Nephron progenitor cell (in vitro differentiated cells): ENCODE measurements at regions not wholly inside any gene's neighbourhood (a gene's known extent, or its start where the extent isn't known, plus 50 kb on each side); places are given as distances from the start of the nearest gene placed in this dataset.
A peak's percentile ranks its signal among the peaks of the same experiment; 100 is the strongest.

Experiments
- DNase-seq: peaks from one replicate; pipeline ENCODE4 v3.0.0; 2021
- H3K27ac Mint-ChIP-seq: 2 replicates; pipeline ENCODE4 v1.8.0; 2021; ENCODE audit warnings: mild to moderate bottlenecking, moderate library complexity, mixed read lengths
- H3K27me3 Mint-ChIP-seq: 2 replicates; pipeline ENCODE4 v1.8.0; 2021; ENCODE audit warnings: mild to moderate bottlenecking, low read depth, mixed read lengths; ENCODE audit not compliant: poor library complexity
- H3K36me3 Mint-ChIP-seq: 2 replicates; pipeline ENCODE4 v1.8.0; 2021; ENCODE audit warnings: low read depth, mixed read lengths
- H3K4me1 Mint-ChIP-seq: 2 replicates; pipeline ENCODE4 v1.8.0; 2021; ENCODE audit warnings: mixed read lengths
- H3K4me3 Mint-ChIP-seq: 2 replicates; pipeline ENCODE4 v1.8.0; 2021; ENCODE audit warnings: mild to moderate bottlenecking, moderate library complexity, mixed read lengths
- H3K9me3 Mint-ChIP-seq: 2 replicates; pipeline ENCODE4 v1.8.0; 2021; ENCODE audit warnings: mild to moderate bottlenecking, moderate library complexity, mixed read lengths
- CTCF ChIP-seq: fragments of 200-600 bp; sonication (generic); IDR thresholded peaks from 2 replicates; pipeline ENCODE4 v1.5.0; 2021; ENCODE audit warnings: antibody characterized with exemption

- Mint-ChIP-seq H3K36me3 (no peaks in the 10 kb centered on the region), H3K9me3 (peaks cover 5% of the 10 kb centered on the region), H3K4me1 (peaks cover 59% of the 10 kb centered on the region), H3K27me3 (peaks cover 7% of the 10 kb centered on the region), H3K4me3 (peak overlapping the region; percentile 6), H3K27ac (peak overlapping the region; percentile 81)
- TF ChIP-seq CTCF = no peak
- DNase-seq = no peak
Observed at GRCh38 chr6:168834801-168835200, 393.8 kb downstream of the SMOC2 start.

GRCh38 chr6:168834042-168834587 lies 393.1 kb downstream of the SMOC2 start:
- no peak overlapping the region for H3K27ac Mint-ChIP-seq
- DNase-seq = no peak
- H3K9me3 Mint-ChIP-seq = peaks cover under 1% of the 10 kb centered on the region
- no peak overlapping the region for H3K4me3 Mint-ChIP-seq
- no peaks in the 10 kb centered on the region for H3K36me3 Mint-ChIP-seq
- H3K4me1 Mint-ChIP-seq = peaks cover 55% of the 10 kb centered on the region
- TF ChIP-seq CTCF = no peak
- H3K27me3 Mint-ChIP-seq = peaks cover 7% of the 10 kb centered on the region

- Mint-ChIP-seq H3K27me3 (peaks cover 3% of the 10 kb centered on the region), H3K9me3 (peaks cover 20% of the 10 kb centered on the region), H3K4me3 (no peak overlapping the region), H3K4me1 (peaks cover 37% of the 10 kb centered on the region), H3K36me3 (no peaks in the 10 kb centered on the region), H3K27ac (no peak overlapping the region)
- no peak for TF ChIP-seq CTCF
- no peak for DNase-seq
Observed at GRCh38 chr6:168828800-168829199, 387.8 kb downstream of the SMOC2 start.

GRCh38 chr6:168828035-168828434 lies 387.1 kb downstream of the SMOC2 start:
- Mint-ChIP-seq H3K27ac (peak overlapping the region; percentile 41), H3K4me1 (peaks cover 40% of the 10 kb centered on the region), H3K27me3 (peaks cover 3% of the 10 kb centered on the region), H3K36me3 (no peaks in the 10 kb centered on the region), H3K9me3 (peaks cover 20% of the 10 kb centered on the region), H3K4me3 (no peak overlapping the region)
- no peak for DNase-seq
- TF ChIP-seq CTCF = no peak

GRCh38 chr6:168827586-168827871 lies 386.5 kb downstream of the SMOC2 start:
- peaks cover 20% of the 10 kb centered on the region for H3K9me3 Mint-ChIP-seq
- peaks cover 43% of the 10 kb centered on the region for H3K4me1 Mint-ChIP-seq
- no peak for DNase-seq
- peak overlapping the region; percentile 4 for H3K27ac Mint-ChIP-seq
- no peak for TF ChIP-seq CTCF
- H3K27me3 Mint-ChIP-seq = peaks cover 3% of the 10 kb centered on the region
- H3K4me3 Mint-ChIP-seq = no peak overlapping the region
- H3K36me3 Mint-ChIP-seq = no peaks in the 10 kb centered on the region

GRCh38 chr6:168826726-168827585 lies 386.0 kb downstream of the SMOC2 start:
- Mint-ChIP-seq H3K4me1 (peaks cover 49% of the 10 kb centered on the region), H3K4me3 (no peak overlapping the region), H3K27ac (peak overlapping the region; percentile 4), H3K27me3 (peaks cover 3% of the 10 kb centered on the region), H3K9me3 (peaks cover 20% of the 10 kb centered on the region), H3K36me3 (no peaks in the 10 kb centered on the region)
- DNase-seq = no peak
- TF ChIP-seq CTCF = no peak
